NT2/D1 (cell line): ENCODE measurements at regions not wholly inside any gene's neighbourhood (a gene's known extent, or its start where the extent isn't known, plus 50 kb on each side); places are given as distances from the start of the nearest gene placed in this dataset.

Experiments used
- SUZ12 ChIP-seq: IDR thresholded peaks from 2 replicates; pipeline ENCODE4 v1.6.1; 2011; ENCODE audit not compliant: insufficient read length, insufficient read depth; ENCODE audit errors: extremely low read depth
- YY1 ChIP-seq: IDR thresholded peaks from 2 replicates; pipeline ENCODE4 v1.6.1; 2011; ENCODE audit not compliant: insufficient read length, insufficient read depth
- ZNF274 ChIP-seq: IDR thresholded peaks from 2 replicates; pipeline ENCODE4 v1.6.1; 2011; ENCODE audit warnings: mild to moderate bottlenecking, low read depth, low read length

- no peak for TF ChIP-seq YY1
- no peak for TF ChIP-seq ZNF274
- no peak for TF ChIP-seq SUZ12
Observed at GRCh38 chr7:131107337-131108211, 220.1 kb upstream of the MKLN1 start.
